GM12878 (cell line): ENCODE measurements at regions not wholly inside any gene's neighbourhood (a gene's known extent, or its start where the extent isn't known, plus 50 kb on each side); places are given as distances from the start of the nearest gene placed in this dataset.

Experiments used
- ATAC-seq: fragments of 200-7000 bp; cut with Tn5 transposase; 3 replicates; pipeline ENCODE4 v1.9.1; 2020; ENCODE audit warnings: mild to moderate bottlenecking, moderate library complexity
- BruUV-seq: library from RNA; stranded (reverse); fragments of 400-500 nt; replicated peaks from 2 replicates; lab custom pipeline; 2021; lab: Mats Ljungman, UMichigan
- CTCF ChIA-PET: fragments of 300-600 bp; sonication (Branson Sonifier 250); formaldehyde crosslinking; extraction: SDS; loops from one replicate; lab custom pipeline; 2021; ENCODE audit warnings: inconsistent platforms; lab: Yijun Ruan, JAX
- POLR2A ChIA-PET: fragments of 350-600 bp; formaldehyde crosslinking; extraction: SDS; loops from one replicate; lab custom pipeline; 2021; ENCODE audit warnings: inconsistent platforms; lab: Charles Lee
- RAD21 ChIA-PET: fragments of 300-600 bp; sonication (Branson Sonifier 250); formaldehyde crosslinking; loops from one replicate; lab custom pipeline; 2023; ENCODE audit warnings: antibody characterized with exemption; ENCODE audit not compliant: unreplicated experiment; lab: Charles Lee
- SMC1A ChIA-PET: fragments of 300-600 bp; sonication (Branson Sonifier 250); formaldehyde crosslinking; loops from one replicate; lab custom pipeline; 2023; ENCODE audit not compliant: unreplicated experiment, uncharacterized antibody; lab: Charles Lee
- DNase-seq: peaks from one replicate; pipeline ENCODE4 v3.0.0-alpha.2; 2011; ENCODE audit warnings: low read depth, low spot score
- FAIRE-seq: peaks from 3 replicates; lab custom pipeline; 2011; peaks lifted over from hg19 to GRCh38; lab: Jason Lieb, UNC
- H2AFZ ChIP-seq: 2 replicates; pipeline ENCODE4 v1.6.0; 2011; ENCODE audit warnings: low read depth, low read length, control low read depth; ENCODE audit not compliant: control insufficient read depth
- H3K27ac ChIP-seq: 2 replicates; pipeline ENCODE4 v1.5.1; 2011; ENCODE audit warnings: control low read depth; ENCODE audit not compliant: control insufficient read depth, insufficient read depth
- H3K27me3 ChIP-seq, 2 experiments: replicated peaks in 1 of 2; 2 replicates each; pipeline versions ENCODE4 v1.6.0 to v1.6.1; 2011; ENCODE audit warnings: low read length in 1 of 2; ENCODE audit not compliant: control insufficient read depth in 2 of 2, insufficient read depth in 2 of 2
- H3K36me3 ChIP-seq, 2 experiments: 2 replicates each; pipeline ENCODE4 v1.5.1; 2011; ENCODE audit warnings: low read length in 1 of 2; ENCODE audit not compliant: control insufficient read depth in 2 of 2, insufficient read depth in 2 of 2
- H3K4me1 ChIP-seq: 2 replicates; pipeline ENCODE4 v1.6.1; 2011; ENCODE audit warnings: mild to moderate bottlenecking, low read length, moderate library complexity, mixed read lengths; ENCODE audit not compliant: control insufficient read depth, insufficient read depth
- H3K4me2 ChIP-seq: 2 replicates; pipeline ENCODE4 v1.6.0; 2011; ENCODE audit warnings: control low read depth; ENCODE audit not compliant: control insufficient read depth, insufficient read depth
- H3K4me3 ChIP-seq: fragments of 200-600 bp; sonication (generic); 2 replicates; pipeline ENCODE4 v1.5.1; 2016
- H3K79me2 ChIP-seq: 2 replicates; pipeline ENCODE4 v1.6.0; 2011; ENCODE audit warnings: low read length; ENCODE audit not compliant: control insufficient read depth, insufficient read depth
- H3K9ac ChIP-seq: 2 replicates; pipeline ENCODE4 v1.8.0; 2011; ENCODE audit warnings: low read length, control low read depth, mixed read lengths; ENCODE audit not compliant: control insufficient read depth, insufficient read depth
- H3K9me3 ChIP-seq: replicated peaks from 3 replicates; pipeline ENCODE4 v1.5.1; 2011; ENCODE audit warnings: mild to moderate bottlenecking, low read length; ENCODE audit not compliant: control insufficient read depth, insufficient read depth
- H4K20me1 ChIP-seq: 2 replicates; pipeline ENCODE4 v1.6.0; 2011; ENCODE audit not compliant: control insufficient read depth, insufficient read depth
- ASH2L ChIP-seq: fragments of 300-600, 200-600 bp; sonication (generic); IDR thresholded peaks from 2 replicates; pipeline ENCODE4 v1.6.1; 2017; ENCODE audit warnings: low read depth, mild to moderate bottlenecking, borderline replicate concordance
- CHD1 ChIP-seq: IDR thresholded peaks from 2 replicates; pipeline ENCODE4 v1.6.1; 2012; ENCODE audit warnings: low read depth, low read length, improper control_type of control experiment
- DPF2 ChIP-seq: fragments of 450-650 bp; IDR thresholded peaks from 2 replicates; pipeline ENCODE4 v1.6.1; 2017; ENCODE audit warnings: mild to moderate bottlenecking
- E4F1 ChIP-seq: fragments of 450-650 bp; IDR thresholded peaks from 2 replicates; pipeline ENCODE4 v1.6.1; 2018; ENCODE audit warnings: borderline replicate concordance, mild to moderate bottlenecking; ENCODE audit not compliant: partially characterized antibody
- ELK1 ChIP-seq: IDR thresholded peaks from 2 replicates; pipeline ENCODE4 v1.6.1; 2012; ENCODE audit warnings: low read depth, low read length, improper control_type of control experiment
- KAT2A ChIP-seq: conservative IDR thresholded peaks from 2 replicates; pipeline ENCODE4 v1.6.1; 2011; ENCODE audit warnings: low read depth, low read length; ENCODE audit not compliant: control insufficient read depth
- MAX ChIP-seq: IDR thresholded peaks from 2 replicates; pipeline ENCODE4 v1.6.1; 2012; ENCODE audit warnings: low read depth, low read length, improper control_type of control experiment
- PAX5 ChIP-seq: IDR thresholded peaks from 2 replicates; pipeline ENCODE4 v1.6.1; 2011; ENCODE audit warnings: low read depth, low read length, borderline replicate concordance
- SIN3A ChIP-seq: IDR thresholded peaks from 2 replicates; pipeline ENCODE4 v1.6.1; 2012; ENCODE audit warnings: low read depth, low read length, improper control_type of control experiment
- SMAD5 ChIP-seq: IDR thresholded peaks from 2 replicates; pipeline ENCODE4 v1.6.1; 2016; ENCODE audit warnings: antibody characterized with exemption, low read depth
- TAF1 ChIP-seq: IDR thresholded peaks from 2 replicates; pipeline ENCODE4 v1.6.1; 2011; ENCODE audit warnings: mild to moderate bottlenecking, low read depth, low read length, borderline replicate concordance
- TCF12 ChIP-seq: IDR thresholded peaks from 2 replicates; pipeline ENCODE4 v1.6.1; 2011; ENCODE audit warnings: low read depth, mild to moderate bottlenecking, low read length
- WRNIP1 ChIP-seq: IDR thresholded peaks from 2 replicates; pipeline ENCODE4 v1.6.1; 2011; ENCODE audit warnings: low read depth, low read length, improper control_type of control experiment, borderline replicate concordance
- ZNF217 ChIP-seq: fragments of 450-650 bp; IDR thresholded peaks from 2 replicates; pipeline ENCODE4 v1.6.1; 2017; ENCODE audit warnings: antibody characterized with exemption, mild to moderate bottlenecking
- ZNF622 ChIP-seq: fragments of 450-650 bp; IDR thresholded peaks from 2 replicates; pipeline ENCODE4 v1.6.1; 2017; ENCODE audit warnings: mild to moderate bottlenecking, inconsistent platforms
- ZZZ3 ChIP-seq: IDR thresholded peaks from 2 replicates; pipeline ENCODE4 v1.6.1; 2011; ENCODE audit warnings: low read depth; ENCODE audit not compliant: control insufficient read depth, insufficient read length
- WGBS: methylation state at CpG from one replicate; pipeline ENCODE4 v1.1.6; 2016; ENCODE audit warnings: low lambda C conversion rate; ENCODE audit not compliant: insufficient replicate concordance, insufficient coverage; ENCODE audit errors: missing lambda C conversion rate; 5-methylcytosine and 5-hydroxymethylcytosine counted together
- in situ Hi-C: fragments of 300-500 bp; cut with MboI; formaldehyde crosslinking; loops from 9 replicates; pipeline ENCODE4 v1.14.3; 2018; ENCODE audit warnings: mixed read lengths
- intact Hi-C: fragments of 100-400 bp; cut with micrococcal nuclease; formaldehyde crosslinking; loops from one replicate; pipeline ENCODE4 v1.14.2; 2022; ENCODE audit not compliant: unreplicated experiment
- TF ChIP-seq, protein P1 (sequence below): fragments of 450-650 bp; IDR thresholded peaks from 2 replicates; pipeline ENCODE4 v1.6.1; 2017; ENCODE audit warnings: mild to moderate bottlenecking
- TF ChIP-seq, protein P2 (sequence below): fragments of 450-650 bp; IDR thresholded peaks from 2 replicates; pipeline ENCODE4 v1.6.1; 2016; ENCODE audit warnings: mild to moderate bottlenecking

- CTCF ChIA-PET: interaction anchor here (0.9 to 1.3 kb wide), 2 partner anchors 9 to 15 kb away, joined by 3 to 4 read pairs; no protein-coding TSS in a partner anchor
- H3K9me3 ChIP-seq: no peaks in the 10 kb centered on the region
- H3K36me3 ChIP-seq: no peaks in the 10 kb centered on the region
- no peaks in the 10 kb centered on the region for H3K27me3 ChIP-seq
- H3K4me1 ChIP-seq: no peaks in the 10 kb centered on the region
- H2AFZ ChIP-seq: no peak overlapping the region
- RAD21 ChIA-PET: interaction anchor here (1.8 kb wide), 1 partner anchor 56 kb away, joined by 7 read pairs; no protein-coding TSS in a partner anchor
- SMC1A ChIA-PET: interaction anchor here (0.9 to 1.4 kb wide), 2 partner anchors 18 to 57 kb away, joined by 3 to 4 read pairs; no protein-coding TSS in a partner anchor
- H3K27ac ChIP-seq: no peak overlapping the region
- TF ChIP-seq WRNIP1: no peak
- TF ChIP-seq DPF2: no peak
- TF ChIP-seq KAT2A: no peak
- TF ChIP-seq ASH2L: no peak
- TF ChIP-seq MAX: no peak
- no peak for TF ChIP-seq ZNF217
- TF ChIP-seq ZNF622: no peak
- no peak for TF ChIP-seq SIN3A
- TF ChIP-seq, protein P1, sequence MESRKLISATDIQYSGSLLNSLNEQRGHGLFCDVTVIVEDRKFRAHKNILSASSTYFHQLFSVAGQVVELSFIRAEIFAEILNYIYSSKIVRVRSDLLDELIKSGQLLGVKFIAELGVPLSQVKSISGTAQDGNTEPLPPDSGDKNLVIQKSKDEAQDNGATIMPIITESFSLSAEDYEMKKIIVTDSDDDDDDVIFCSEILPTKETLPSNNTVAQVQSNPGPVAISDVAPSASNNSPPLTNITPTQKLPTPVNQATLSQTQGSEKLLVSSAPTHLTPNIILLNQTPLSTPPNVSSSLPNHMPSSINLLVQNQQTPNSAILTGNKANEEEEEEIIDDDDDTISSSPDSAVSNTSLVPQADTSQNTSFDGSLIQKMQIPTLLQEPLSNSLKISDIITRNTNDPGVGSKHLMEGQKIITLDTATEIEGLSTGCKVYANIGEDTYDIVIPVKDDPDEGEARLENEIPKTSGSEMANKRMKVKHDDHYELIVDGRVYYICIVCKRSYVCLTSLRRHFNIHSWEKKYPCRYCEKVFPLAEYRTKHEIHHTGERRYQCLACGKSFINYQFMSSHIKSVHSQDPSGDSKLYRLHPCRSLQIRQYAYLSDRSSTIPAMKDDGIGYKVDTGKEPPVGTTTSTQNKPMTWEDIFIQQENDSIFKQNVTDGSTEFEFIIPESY: no peak
- TF ChIP-seq, protein P2, sequence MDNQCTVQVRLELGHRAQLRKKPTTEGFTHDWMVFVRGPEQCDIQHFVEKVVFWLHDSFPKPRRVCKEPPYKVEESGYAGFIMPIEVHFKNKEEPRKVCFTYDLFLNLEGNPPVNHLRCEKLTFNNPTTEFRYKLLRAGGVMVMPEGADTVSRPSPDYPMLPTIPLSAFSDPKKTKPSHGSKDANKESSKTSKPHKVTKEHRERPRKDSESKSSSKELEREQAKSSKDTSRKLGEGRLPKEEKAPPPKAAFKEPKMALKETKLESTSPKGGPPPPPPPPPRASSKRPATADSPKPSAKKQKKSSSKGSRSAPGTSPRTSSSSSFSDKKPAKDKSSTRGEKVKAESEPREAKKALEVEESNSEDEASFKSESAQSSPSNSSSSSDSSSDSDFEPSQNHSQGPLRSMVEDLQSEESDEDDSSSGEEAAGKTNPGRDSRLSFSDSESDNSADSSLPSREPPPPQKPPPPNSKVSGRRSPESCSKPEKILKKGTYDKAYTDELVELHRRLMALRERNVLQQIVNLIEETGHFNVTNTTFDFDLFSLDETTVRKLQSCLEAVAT: no peak
- no peak for TF ChIP-seq PAX5
- TF ChIP-seq CHD1: no peak
- no peak for TF ChIP-seq E4F1
- TF ChIP-seq ELK1: no peak
- no peak for TF ChIP-seq TCF12
- TF ChIP-seq ZZZ3: no peak
- TF ChIP-seq SMAD5: no peak
- no peak for TF ChIP-seq TAF1
- no peaks in the 10 kb centered on the region for H3K79me2 ChIP-seq
- no peak for DNase-seq
- H3K4me2 ChIP-seq: no peak overlapping the region
- no peak for ATAC-seq
- H3K4me3 ChIP-seq: no peak overlapping the region
- H3K9ac ChIP-seq: no peak overlapping the region
- FAIRE-seq: no peak
- no peaks in the 10 kb centered on the region for H4K20me1 ChIP-seq
- intact Hi-C loops: no loop called here
- in situ Hi-C loops: no loop called here
- 58% methylated on average over 3 of the region's 3 CpGs for WGBS
- POLR2A ChIA-PET: no interaction called here
- BruUV-seq: no TSS peak
Observed at GRCh38 chr1:233497679-233498078, 116.2 kb upstream of the KCNK1 start.
